ENCODE measurements at regions not wholly inside any gene's neighbourhood (a gene's known extent, or its start where the extent isn't known, plus 50 kb on each side); places are given as distances from the start of the nearest gene placed in this dataset.
"Not testable (repeated sequence)": the region's sequence is repeated elsewhere in the genome, so short reads cannot be mapped to it uniquely, and the experiment has no call there.

DNA sequence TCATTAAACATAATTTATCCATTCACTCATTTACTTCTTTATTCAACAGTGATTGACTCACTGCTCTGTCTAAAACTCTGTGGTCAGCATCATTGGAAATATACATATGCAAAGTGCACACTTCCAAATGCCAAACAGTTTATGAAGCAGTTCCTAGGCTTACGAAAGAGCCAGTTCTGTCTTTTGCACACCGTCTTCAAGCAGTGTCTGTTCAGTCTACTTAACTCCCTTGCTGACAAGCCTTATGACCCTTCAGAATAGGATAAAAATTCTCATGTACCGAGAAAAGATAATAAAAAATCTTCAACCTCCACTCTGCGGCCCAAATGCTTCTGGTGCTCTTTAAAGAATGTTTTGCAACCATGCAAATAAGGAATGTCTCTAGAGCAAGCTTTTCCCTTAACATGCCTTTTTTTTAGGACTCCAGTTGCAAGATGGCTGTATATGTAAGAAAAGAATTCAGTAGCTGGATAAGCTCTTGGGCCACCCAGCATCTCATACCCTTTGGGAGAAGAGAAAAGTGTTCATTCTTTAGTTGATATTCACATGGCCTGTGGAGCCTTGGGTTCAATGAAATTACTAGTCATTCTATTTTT lies 1037.0 kb upstream of the SLIT2 start:
- TF ChIP-seq, protein P1, sequence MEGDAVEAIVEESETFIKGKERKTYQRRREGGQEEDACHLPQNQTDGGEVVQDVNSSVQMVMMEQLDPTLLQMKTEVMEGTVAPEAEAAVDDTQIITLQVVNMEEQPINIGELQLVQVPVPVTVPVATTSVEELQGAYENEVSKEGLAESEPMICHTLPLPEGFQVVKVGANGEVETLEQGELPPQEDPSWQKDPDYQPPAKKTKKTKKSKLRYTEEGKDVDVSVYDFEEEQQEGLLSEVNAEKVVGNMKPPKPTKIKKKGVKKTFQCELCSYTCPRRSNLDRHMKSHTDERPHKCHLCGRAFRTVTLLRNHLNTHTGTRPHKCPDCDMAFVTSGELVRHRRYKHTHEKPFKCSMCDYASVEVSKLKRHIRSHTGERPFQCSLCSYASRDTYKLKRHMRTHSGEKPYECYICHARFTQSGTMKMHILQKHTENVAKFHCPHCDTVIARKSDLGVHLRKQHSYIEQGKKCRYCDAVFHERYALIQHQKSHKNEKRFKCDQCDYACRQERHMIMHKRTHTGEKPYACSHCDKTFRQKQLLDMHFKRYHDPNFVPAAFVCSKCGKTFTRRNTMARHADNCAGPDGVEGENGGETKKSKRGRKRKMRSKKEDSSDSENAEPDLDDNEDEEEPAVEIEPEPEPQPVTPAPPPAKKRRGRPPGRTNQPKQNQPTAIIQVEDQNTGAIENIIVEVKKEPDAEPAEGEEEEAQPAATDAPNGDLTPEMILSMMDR (conservative IDR thresholded peaks at IDR 0.05; ENCODE audit: low read depth), result no peak
- no peak for DNase-seq (ENCODE audit: low spot score)
- ChIA-PET POLR2A (ENCODE audit: low non-redundant PET) (no interaction called here), CTCF (no interaction called here)
- no peak overlapping the region for H3K27ac ChIP-seq

DNA sequence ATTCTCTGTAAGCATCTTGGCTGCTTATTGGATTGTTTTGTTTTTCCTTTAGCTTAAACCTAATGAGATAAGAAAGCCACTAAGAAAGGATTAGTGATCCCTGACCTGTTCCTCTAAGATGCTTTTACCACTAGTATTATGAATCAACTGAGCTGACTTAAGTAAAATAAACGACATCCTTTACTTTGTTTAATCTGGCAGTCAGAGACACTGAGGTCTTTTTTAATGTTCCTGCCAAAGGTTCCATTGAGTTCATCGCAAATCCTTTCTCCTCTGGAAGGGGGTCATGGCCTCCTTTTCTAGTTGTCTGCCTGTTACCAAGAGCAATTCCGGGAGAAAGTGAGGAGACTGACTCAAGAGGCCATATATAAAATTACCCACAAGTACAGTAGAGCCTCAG lies 1038.3 kb upstream of the SLIT2 start:
- H3K27ac ChIP-seq, result no peak overlapping the region
- TF ChIP-seq, protein P1 (conservative IDR thresholded peaks at IDR 0.05; ENCODE audit: low read depth), result no peak
- POLR2A ChIA-PET (ENCODE audit: low non-redundant PET), result no interaction called here
- CTCF ChIA-PET, result no interaction called here
- no peak for DNase-seq (ENCODE audit: low spot score)

DNA sequence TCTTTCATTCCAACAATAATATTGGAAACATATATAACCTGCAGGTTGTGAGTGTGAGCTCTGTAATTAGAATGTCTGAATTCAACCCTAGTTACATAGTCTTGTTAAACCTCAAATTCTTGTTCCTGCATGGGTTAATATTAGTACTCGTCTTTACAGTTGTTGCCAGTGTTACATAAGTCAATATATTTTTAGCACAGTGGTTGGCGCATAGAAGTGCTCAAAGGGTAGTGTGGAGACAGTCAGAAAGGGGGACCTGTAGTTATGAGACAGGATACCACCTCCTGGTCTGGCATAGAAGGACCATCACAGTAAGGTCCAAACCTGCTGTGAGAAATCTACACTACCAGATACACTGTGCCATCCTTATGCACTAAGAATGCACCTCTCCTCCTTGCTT lies 1045.9 kb upstream of the SLIT2 start:
- no peak for DNase-seq (ENCODE audit: low spot score)
- TF ChIP-seq, protein P1 (conservative IDR thresholded peaks at IDR 0.05; ENCODE audit: low read depth), result no peak
- H3K27ac ChIP-seq, result no peak overlapping the region
- ChIA-PET POLR2A (ENCODE audit: low non-redundant PET) (no interaction called here), CTCF (no interaction called here)

DNA sequence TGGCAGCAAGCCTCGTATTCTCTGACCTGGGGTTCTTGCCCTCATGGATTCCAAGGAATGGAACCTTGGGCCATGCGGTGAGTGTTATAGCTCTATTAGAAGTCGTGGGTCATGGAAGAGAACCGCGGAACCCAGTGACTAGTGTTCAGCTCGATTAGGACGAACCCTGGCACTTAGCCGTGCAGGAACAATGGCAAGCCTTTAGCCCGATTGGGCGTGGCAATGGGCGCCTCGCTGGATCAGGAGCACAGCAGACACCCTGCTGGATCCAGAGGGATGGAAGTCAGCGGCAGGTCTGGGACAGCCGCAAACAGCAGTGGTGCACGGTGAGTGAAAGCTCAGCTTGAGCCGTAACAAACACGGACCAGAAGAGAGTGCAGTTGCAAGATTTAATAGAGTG lies 1053.9 kb upstream of the SLIT2 start:
- CTCF ChIA-PET; H3K27ac ChIP-seq; POLR2A ChIA-PET (ENCODE audit: low non-redundant PET); DNase-seq (ENCODE audit: low spot score): not testable (repeated sequence)

DNA sequence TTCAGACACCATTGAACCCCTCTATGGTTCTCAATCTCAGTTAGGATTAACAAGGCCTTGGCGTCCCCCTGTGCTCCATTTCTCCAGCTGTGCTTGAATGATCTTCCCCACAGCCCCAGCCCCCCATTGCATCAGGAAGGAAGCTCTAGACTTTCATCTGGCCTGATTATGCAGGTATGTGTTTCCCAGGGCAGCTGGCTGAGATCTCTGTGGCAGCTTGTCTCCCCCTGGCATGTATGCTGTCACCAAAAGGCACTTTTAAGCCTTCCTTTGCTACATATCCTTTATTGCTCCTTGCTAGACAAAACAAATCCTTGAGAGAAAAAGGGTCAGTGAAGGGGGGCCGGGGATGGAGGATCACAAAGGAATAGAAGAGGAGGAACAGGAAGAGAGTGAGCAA lies 1056.0 kb upstream of the SLIT2 start:
- DNase-seq (ENCODE audit: low spot score), result no peak
- TF ChIP-seq, protein P1 (conservative IDR thresholded peaks at IDR 0.05; ENCODE audit: low read depth), result no peak
- POLR2A ChIA-PET (ENCODE audit: low non-redundant PET), result no interaction called here
- CTCF ChIA-PET, result no interaction called here
- H3K27ac ChIP-seq, result no peak overlapping the region

DNA sequence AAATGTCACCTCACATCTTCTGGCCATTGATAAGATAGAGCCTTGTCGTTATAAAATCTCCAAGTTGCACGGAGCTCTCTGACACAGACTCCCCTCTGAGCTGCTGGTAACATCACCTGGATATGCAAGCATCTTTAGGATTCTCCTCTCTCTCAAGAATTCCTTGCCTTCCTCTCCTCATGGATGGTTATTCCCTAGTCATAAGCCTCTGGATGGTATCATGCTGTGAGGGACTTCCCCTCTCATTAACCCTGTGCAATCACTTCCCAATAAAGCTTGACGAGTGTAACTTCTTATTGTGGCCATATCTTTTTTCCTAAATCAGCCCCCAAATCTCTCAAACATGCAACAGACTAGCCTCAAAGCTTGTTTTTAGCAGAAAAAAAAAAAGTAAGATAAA lies 1057.0 kb upstream of the SLIT2 start:
- CTCF ChIA-PET, result no interaction called here
- no peak for DNase-seq (ENCODE audit: low spot score)
- POLR2A ChIA-PET (ENCODE audit: low non-redundant PET), result no interaction called here
- no peak overlapping the region for H3K27ac ChIP-seq
- TF ChIP-seq, protein P1 (conservative IDR thresholded peaks at IDR 0.05; ENCODE audit: low read depth), result no peak

- H3K27ac ChIP-seq, result no peak overlapping the region
- ChIA-PET CTCF (no interaction called here), POLR2A (ENCODE audit: low non-redundant PET) (no interaction called here)
- no peak for DNase-seq (ENCODE audit: low spot score)
- TF ChIP-seq, protein P1 (conservative IDR thresholded peaks at IDR 0.05; ENCODE audit: low read depth), result no peak
These were observed 1058.3 kb upstream of the SLIT2 start for GRCh38 chr4:19193274-19193981.
